Keratinocyte (primary cell): ENCODE measurements at regions not wholly inside any gene's neighbourhood (a gene's known extent, or its start where the extent isn't known, plus 50 kb on each side); places are given as distances from the start of the nearest gene placed in this dataset.
"Not testable (repeated sequence)": the region's sequence is repeated elsewhere in the genome, so short reads cannot be mapped to it uniquely, and the experiment has no call there.

Experiments used
- CTCF ChIP-seq, 3 experiments: IDR thresholded peaks in 1 of 3; conservative IDR thresholded peaks in 1 of 3; optimal IDR thresholded peaks in 1 of 3; 2 replicates in 2 of 3; 3 replicates in 1 of 3; pipeline versions ENCODE3 to v1.5.1; 2011; ENCODE audit warnings: low read length in 3 of 3, mild to moderate bottlenecking in 3 of 3, moderate library complexity in 2 of 3, control low read depth in 1 of 3, inconsistent platforms in 1 of 3; ENCODE audit not compliant: insufficient read depth in 2 of 3; ENCODE audit errors: extremely low read depth in 1 of 3
- EZH2 ChIP-seq: IDR thresholded peaks from one replicate; pipeline ENCODE4 v1.6.1; 2012; ENCODE audit warnings: inconsistent platforms, mild to moderate bottlenecking, low read length, moderate library complexity

DNA sequence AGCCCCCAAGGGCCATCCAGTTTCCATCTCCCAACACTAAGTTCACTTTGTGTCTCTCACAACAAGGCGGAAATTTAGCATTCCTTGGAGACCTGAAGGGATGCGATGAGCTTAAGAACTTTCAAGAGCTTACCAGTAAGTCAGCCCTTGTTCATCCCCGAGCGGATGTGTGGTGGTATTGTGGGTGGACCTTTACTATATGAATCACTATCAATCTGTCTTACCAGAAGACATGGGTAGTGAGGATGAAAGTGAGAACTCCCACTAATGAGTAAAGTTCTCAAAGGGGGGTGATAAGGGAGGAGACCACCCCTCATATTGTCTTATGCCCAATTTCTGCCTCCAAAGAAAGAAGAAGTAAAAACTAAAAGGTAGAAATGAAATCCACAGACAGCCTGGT, 329.6 kb upstream of the NCKAP5 start:
- not testable (repeated sequence) for TF ChIP-seq CTCF (optimal IDR thresholded peaks at IDR 0.05 in 1 of 3, IDR thresholded peaks at IDR 0.05 in 1 of 3, conservative IDR thresholded peaks at IDR 0.05 in 1 of 3; ENCODE audit: extremely low read depth in 1 of 3, insufficient read depth in 2 of 3, low read length in 3 of 3); EZH2
